ENCODE measurements at regions not wholly inside any gene's neighbourhood (a gene's known extent, or its start where the extent isn't known, plus 50 kb on each side); places are given as distances from the start of the nearest gene placed in this dataset.
A peak's percentile ranks its signal among the peaks of the same experiment; 100 is the strongest.
"Not testable (repeated sequence)": the region's sequence is repeated elsewhere in the genome, so short reads cannot be mapped to it uniquely, and the experiment has no call there.

- no peak for DNase-seq (ENCODE audit: low read depth)
These were observed 115.0 kb upstream of the USP25 start for GRCh38 chr21:15614766-15615165.

GRCh38 chr21:15616864-15617574 lies 112.8 kb upstream of the USP25 start:
- DNase-seq (ENCODE audit: low read depth) = no peak

- peak; percentile 54 for DNase-seq (ENCODE audit: low read depth)
These were observed 111.8 kb upstream of the USP25 start for GRCh38 chr21:15617964-15618363.

GRCh38 chr21:15620892-15621291 lies 108.9 kb upstream of the USP25 start:
- no peak for DNase-seq (ENCODE audit: low read depth)

- DNase-seq (ENCODE audit: low read depth) = no peak
These were observed 105.1 kb upstream of the USP25 start for GRCh38 chr21:15624646-15625045.

- DNase-seq (ENCODE audit: low read depth) = no peak
These were observed 104.4 kb upstream of the USP25 start for GRCh38 chr21:15625363-15625762.

- DNase-seq (ENCODE audit: low read depth) = no peak
These were observed 103.8 kb upstream of the USP25 start for GRCh38 chr21:15626031-15626430.

- DNase-seq (ENCODE audit: low read depth) = no peak
These were observed 102.8 kb upstream of the USP25 start for GRCh38 chr21:15627011-15627410.

- DNase-seq (ENCODE audit: low read depth) = no peak
These were observed 102.0 kb upstream of the USP25 start for GRCh38 chr21:15627823-15628222.

GRCh38 chr21:15631342-15631741 lies 98.4 kb upstream of the USP25 start:
- peak; percentile 67 for DNase-seq (ENCODE audit: low read depth)

- not testable (repeated sequence) for DNase-seq (ENCODE audit: low read depth)
These were observed 95.2 kb upstream of the USP25 start for GRCh38 chr21:15634541-15634940.

GRCh38 chr21:15638856-15639549 lies 90.8 kb upstream of the USP25 start:
- no peak for DNase-seq (ENCODE audit: low read depth)

GRCh38 chr21:15640113-15640512 lies 89.7 kb upstream of the USP25 start:
- not testable (repeated sequence) for DNase-seq (ENCODE audit: low read depth)

GRCh38 chr21:15644489-15644888 lies 85.3 kb upstream of the USP25 start:
- DNase-seq (ENCODE audit: low read depth) = no peak

- no peak for DNase-seq (ENCODE audit: low read depth)
These were observed 84.0 kb upstream of the USP25 start for GRCh38 chr21:15645830-15646229.

GRCh38 chr21:15650735-15651134 lies 79.0 kb upstream of the USP25 start:
- no peak for DNase-seq (ENCODE audit: low read depth)

- no peak for DNase-seq (ENCODE audit: low read depth)
These were observed 78.6 kb upstream of the USP25 start for GRCh38 chr21:15651172-15651571.

- DNase-seq (ENCODE audit: low read depth) = no peak
These were observed 76.1 kb upstream of the USP25 start for GRCh38 chr21:15653710-15654109.

GRCh38 chr21:15654171-15654570 lies 75.6 kb upstream of the USP25 start:
- DNase-seq (ENCODE audit: low read depth) = no peak

- no peak for DNase-seq (ENCODE audit: low read depth)
These were observed 69.9 kb upstream of the USP25 start for GRCh38 chr21:15659753-15660422.

- no peak for DNase-seq (ENCODE audit: low read depth)
These were observed 69.4 kb upstream of the USP25 start for GRCh38 chr21:15660423-15660804.

GRCh38 chr21:15667010-15667409 lies 62.8 kb upstream of the USP25 start:
- no peak for DNase-seq (ENCODE audit: low read depth)

GRCh38 chr21:15667819-15668218 lies 62.0 kb upstream of the USP25 start:
- DNase-seq (ENCODE audit: low read depth) = no peak
